ENCODE measurements at regions not wholly inside any gene's neighbourhood (a gene's known extent, or its start where the extent isn't known, plus 50 kb on each side); places are given as distances from the start of the nearest gene placed in this dataset.

DNA sequence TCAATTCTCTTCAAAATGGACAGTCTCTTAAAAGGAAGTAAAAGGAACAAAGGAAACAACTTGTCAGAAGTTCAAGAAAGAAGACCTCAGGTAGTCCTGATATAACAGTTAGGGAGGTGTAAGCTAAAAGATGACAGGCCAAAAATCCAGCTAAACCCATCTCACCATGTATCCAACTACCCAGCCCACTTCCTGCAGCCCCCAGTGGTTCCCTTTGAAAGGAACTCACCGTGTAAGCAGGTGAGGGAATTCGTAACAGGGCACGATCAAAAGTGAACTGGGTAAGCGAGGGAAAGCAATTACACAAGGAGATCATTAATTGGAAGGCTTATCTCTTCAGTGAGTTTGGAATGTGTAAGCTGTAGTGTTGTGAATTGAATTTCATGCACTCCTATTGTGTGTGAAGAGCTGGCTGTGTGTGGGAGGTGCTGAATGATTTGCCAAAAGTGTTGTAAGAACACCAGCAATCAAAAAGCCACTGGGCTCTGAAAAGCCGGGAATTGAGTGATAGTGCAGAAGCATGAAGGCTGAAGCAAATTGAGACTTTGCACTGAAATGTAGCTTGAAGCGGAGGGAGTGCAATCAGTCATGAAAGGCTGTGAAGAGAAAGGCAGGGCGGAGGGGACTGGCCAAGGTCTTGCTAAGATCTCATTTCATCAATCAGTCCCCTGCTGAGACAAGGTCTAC is 914.2 kb upstream of the LCORL start:
- Histone ChIP-seq H2AFZ (ENCODE audit: low read depth, low read length, severe bottlenecking) (no peak overlapping the region), H3K27me3 (ENCODE audit: low read length) (no peaks in the 10 kb centered on the region), H3F3A (ENCODE audit: insufficient read depth) (no peaks in the 10 kb centered on the region), H3K36me3 (ENCODE audit: low read length) (no peaks in the 10 kb centered on the region), H4K20me1 (ENCODE audit: low read depth, low read length) (no peaks in the 10 kb centered on the region), H3K27ac (ENCODE audit: low read depth, low read length) (no peak overlapping the region), H3K9me2 (replicated peaks; ENCODE audit: insufficient read depth, low read length) (no peaks in the 10 kb centered on the region), H3K4me3 (ENCODE audit: insufficient read depth, low read length, poor library complexity, severe bottlenecking) (no peak overlapping the region), H3K9ac (ENCODE audit: low read length) (no peak overlapping the region), H3K9me3 (ENCODE audit: insufficient read depth, low read length) (no peaks in the 10 kb centered on the region), H3K79me2 (ENCODE audit: insufficient read depth, low read length) (no peaks in the 10 kb centered on the region), H3K4me2 (ENCODE audit: low read depth, low read length, poor library complexity, severe bottlenecking) (no peak overlapping the region)
- TF ChIP-seq EZH2phosphoT487 (conservative IDR thresholded peaks at IDR 0.05; ENCODE audit: low read length) = no peak
- TF ChIP-seq, protein P1, sequence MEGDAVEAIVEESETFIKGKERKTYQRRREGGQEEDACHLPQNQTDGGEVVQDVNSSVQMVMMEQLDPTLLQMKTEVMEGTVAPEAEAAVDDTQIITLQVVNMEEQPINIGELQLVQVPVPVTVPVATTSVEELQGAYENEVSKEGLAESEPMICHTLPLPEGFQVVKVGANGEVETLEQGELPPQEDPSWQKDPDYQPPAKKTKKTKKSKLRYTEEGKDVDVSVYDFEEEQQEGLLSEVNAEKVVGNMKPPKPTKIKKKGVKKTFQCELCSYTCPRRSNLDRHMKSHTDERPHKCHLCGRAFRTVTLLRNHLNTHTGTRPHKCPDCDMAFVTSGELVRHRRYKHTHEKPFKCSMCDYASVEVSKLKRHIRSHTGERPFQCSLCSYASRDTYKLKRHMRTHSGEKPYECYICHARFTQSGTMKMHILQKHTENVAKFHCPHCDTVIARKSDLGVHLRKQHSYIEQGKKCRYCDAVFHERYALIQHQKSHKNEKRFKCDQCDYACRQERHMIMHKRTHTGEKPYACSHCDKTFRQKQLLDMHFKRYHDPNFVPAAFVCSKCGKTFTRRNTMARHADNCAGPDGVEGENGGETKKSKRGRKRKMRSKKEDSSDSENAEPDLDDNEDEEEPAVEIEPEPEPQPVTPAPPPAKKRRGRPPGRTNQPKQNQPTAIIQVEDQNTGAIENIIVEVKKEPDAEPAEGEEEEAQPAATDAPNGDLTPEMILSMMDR (IDR thresholded peaks at IDR 0.05; ENCODE audit: insufficient read depth, low read length, poor library complexity, severe bottlenecking) = no peak

DNA sequence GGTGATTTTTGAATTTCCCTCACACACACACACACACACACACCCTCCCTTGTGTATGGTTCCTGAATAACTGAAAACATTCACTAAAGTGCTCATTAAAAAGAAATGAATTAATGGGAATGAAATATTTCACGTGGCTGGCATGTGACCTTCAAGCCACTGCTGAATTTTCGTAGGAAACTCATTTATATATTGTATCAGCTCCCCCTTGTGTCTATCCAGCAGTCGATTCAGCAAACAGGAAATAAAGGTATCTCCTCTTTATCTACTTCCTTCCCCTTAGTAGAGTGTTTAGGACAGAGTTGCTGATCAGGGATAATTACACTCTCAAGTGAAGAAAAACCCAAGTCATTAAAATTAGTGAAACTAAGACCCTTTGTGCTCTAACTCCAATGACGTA is 912.6 kb upstream of the LCORL start:
- TF ChIP-seq, protein P1 (IDR thresholded peaks at IDR 0.05; ENCODE audit: insufficient read depth, low read length, poor library complexity, severe bottlenecking) = no peak
- TF ChIP-seq EZH2phosphoT487 (conservative IDR thresholded peaks at IDR 0.05; ENCODE audit: low read length) = no peak
- H3K27ac ChIP-seq (ENCODE audit: low read depth, low read length) = no peak overlapping the region
- H3K9ac ChIP-seq (ENCODE audit: low read length) = no peak overlapping the region
- no peak overlapping the region for H3K4me3 ChIP-seq (ENCODE audit: insufficient read depth, low read length, poor library complexity, severe bottlenecking)
- no peaks in the 10 kb centered on the region for H3K9me3 ChIP-seq (ENCODE audit: insufficient read depth, low read length)
- H3K79me2 ChIP-seq (ENCODE audit: insufficient read depth, low read length) = no peaks in the 10 kb centered on the region
- no peak overlapping the region for H3K4me2 ChIP-seq (ENCODE audit: low read depth, low read length, poor library complexity, severe bottlenecking)
- no peaks in the 10 kb centered on the region for H3F3A ChIP-seq (ENCODE audit: insufficient read depth)
- H3K36me3 ChIP-seq (ENCODE audit: low read length) = no peaks in the 10 kb centered on the region
- H4K20me1 ChIP-seq (ENCODE audit: low read depth, low read length) = no peaks in the 10 kb centered on the region
- no peaks in the 10 kb centered on the region for H3K27me3 ChIP-seq (ENCODE audit: low read length)
- no peaks in the 10 kb centered on the region for H3K9me2 ChIP-seq (replicated peaks; ENCODE audit: insufficient read depth, low read length)
- H2AFZ ChIP-seq (ENCODE audit: low read depth, low read length, severe bottlenecking) = no peak overlapping the region

DNA sequence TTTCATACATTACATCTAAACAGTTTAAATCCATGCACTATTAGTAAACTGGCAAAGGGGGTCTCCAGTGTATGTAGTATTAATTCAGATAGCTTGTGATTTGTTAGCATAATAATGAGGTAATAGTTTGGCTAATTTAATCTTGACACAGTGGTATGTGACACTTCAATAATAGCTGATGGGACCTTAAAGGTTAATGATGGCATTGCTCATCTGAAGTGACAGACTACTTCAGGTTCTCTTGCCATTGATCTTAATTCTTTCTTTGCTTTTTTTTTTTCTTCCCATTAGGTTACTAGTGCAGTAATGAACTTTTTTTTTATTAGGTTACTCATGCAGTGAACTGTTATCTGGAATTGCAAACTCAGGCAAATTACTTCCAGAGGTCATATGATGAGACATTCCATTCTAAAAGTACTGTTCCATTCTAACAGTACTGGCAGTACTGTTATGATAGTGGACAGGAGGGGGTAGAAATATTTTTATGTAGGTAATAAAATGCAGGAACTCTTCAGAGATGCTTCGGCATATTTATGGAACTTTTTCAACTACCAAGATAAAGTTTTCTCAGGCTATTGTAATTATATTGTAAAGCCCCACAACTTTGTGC is 911.3 kb upstream of the LCORL start:
- H3K9me2 ChIP-seq (replicated peaks; ENCODE audit: insufficient read depth, low read length) = no peaks in the 10 kb centered on the region
- no peaks in the 10 kb centered on the region for H3K79me2 ChIP-seq (ENCODE audit: insufficient read depth, low read length)
- no peak overlapping the region for H3K4me2 ChIP-seq (ENCODE audit: low read depth, low read length, poor library complexity, severe bottlenecking)
- H3K9me3 ChIP-seq (ENCODE audit: insufficient read depth, low read length) = no peaks in the 10 kb centered on the region
- no peak overlapping the region for H3K27ac ChIP-seq (ENCODE audit: low read depth, low read length)
- TF ChIP-seq EZH2phosphoT487 (conservative IDR thresholded peaks at IDR 0.05; ENCODE audit: low read length) = no peak
- TF ChIP-seq, protein P1 (IDR thresholded peaks at IDR 0.05; ENCODE audit: insufficient read depth, low read length, poor library complexity, severe bottlenecking) = no peak
- no peak overlapping the region for H2AFZ ChIP-seq (ENCODE audit: low read depth, low read length, severe bottlenecking)
- H3F3A ChIP-seq (ENCODE audit: insufficient read depth) = no peaks in the 10 kb centered on the region
- H3K27me3 ChIP-seq (ENCODE audit: low read length) = no peaks in the 10 kb centered on the region
- H4K20me1 ChIP-seq (ENCODE audit: low read depth, low read length) = no peaks in the 10 kb centered on the region
- no peaks in the 10 kb centered on the region for H3K36me3 ChIP-seq (ENCODE audit: low read length)
- no peak overlapping the region for H3K9ac ChIP-seq (ENCODE audit: low read length)
- H3K4me3 ChIP-seq (ENCODE audit: insufficient read depth, low read length, poor library complexity, severe bottlenecking) = no peak overlapping the region

Data from SU-DHL-6 (cell line).